Umbilical cord (tissue), 1 donor: ENCODE measurements at regions not wholly inside any gene's neighbourhood (a gene's known extent, or its start where the extent isn't known, plus 50 kb on each side); places are given as distances from the start of the nearest gene placed in this dataset.

Experiments
- DNase-seq: peaks from one replicate; pipeline ENCODE4 v3.0.0-alpha.2; 2015; ENCODE audit warnings: low spot score

- no peak for DNase-seq
These were observed 151.1 kb upstream of the BMP2 start for GRCh38 chr20:6616421-6616820.

DNA sequence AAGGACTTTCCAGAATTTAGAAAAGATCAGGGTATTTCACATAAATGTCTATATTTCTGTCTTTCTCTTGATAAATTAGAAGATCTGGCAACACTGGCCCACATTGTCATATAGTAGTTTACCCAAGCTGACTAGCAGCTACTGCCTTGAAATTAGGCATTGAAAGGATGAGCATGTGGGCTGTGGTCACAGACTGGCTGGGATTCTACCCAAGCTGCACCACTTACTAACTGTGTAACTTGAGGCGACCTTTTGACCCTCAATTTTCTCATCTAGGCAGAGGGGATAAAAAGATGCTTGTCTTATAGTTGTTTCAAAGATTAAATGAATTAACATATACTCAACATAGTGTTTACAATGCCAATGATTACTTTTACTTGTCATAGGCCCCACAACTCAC is 152.7 kb upstream of the BMP2 start:
- DNase-seq, result no peak

DNA sequence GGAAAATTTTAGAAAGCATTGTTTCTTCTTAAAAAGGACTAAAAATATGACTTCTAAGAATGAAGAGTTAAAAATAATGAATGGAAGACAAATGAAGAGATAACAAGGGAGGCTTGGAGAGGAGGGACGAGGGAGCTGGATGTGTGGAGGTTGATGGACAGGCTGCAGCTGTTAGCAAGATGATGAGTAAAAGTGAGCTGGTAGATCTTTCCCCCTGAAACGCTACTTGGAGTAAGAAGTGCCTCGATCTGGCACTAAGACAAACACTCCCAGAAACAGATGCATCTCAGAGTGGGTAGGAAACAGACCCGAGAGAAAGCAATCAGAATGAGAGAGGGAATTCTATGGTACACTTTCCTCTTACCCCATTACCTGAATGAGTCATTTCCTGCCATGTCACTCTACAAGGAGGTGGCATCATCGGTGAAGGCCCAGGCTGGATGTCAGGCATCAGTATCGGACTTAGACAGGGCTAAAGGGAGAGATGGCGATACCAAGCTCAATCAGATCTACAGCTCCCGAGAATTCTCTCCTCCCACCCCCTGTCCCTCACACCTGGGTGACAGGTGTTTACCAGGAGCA is 154.1 kb upstream of the BMP2 start:
- DNase-seq, result no peak

DNA sequence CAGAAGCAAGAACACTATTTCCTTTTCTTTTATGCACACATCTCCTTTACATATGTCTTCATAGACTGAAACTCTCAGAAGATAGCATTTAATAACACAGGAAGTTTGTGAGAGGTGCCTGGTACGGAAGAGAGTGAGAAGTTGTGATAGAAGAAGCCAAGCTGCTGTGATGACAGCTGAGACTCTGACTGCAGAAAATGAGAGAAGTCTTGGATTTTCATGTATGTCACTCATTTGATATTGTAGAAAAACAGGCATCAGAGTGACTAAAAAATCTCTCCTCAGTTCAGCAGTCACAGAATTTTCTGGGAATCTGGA is 154.9 kb upstream of the BMP2 start:
- DNase-seq, result no peak

GRCh38 chr20:6611911-6612605 is 155.4 kb upstream of the BMP2 start:
- DNase-seq, result no peak

DNA sequence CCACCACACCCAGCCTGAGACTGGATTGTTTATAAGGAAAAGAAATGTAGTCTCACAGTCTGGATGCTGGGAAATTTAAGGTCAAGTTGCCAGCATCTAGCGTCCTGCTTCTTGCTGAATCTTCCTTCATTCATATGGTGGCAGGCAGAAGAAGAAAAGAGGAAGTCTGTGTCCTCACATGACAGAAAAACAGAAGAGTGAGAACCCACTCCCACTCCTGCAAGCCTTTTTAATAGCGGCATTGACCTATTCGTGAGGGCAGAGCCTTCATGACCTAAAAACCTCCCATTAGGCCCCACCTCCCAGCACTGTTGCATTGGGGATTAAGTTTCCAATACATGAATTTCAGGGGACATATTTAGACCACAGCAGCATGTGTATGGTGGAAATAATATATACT is 160.8 kb upstream of the BMP2 start:
- DNase-seq, result no peak

- no peak for DNase-seq
These were observed 162.2 kb upstream of the BMP2 start for GRCh38 chr20:6605055-6605935.

- no peak for DNase-seq
These were observed 163.3 kb upstream of the BMP2 start for GRCh38 chr20:6604179-6604578.

- no peak for DNase-seq
These were observed 167.4 kb upstream of the BMP2 start for GRCh38 chr20:6599876-6600735.

GRCh38 chr20:6595704-6596103 is 171.8 kb upstream of the BMP2 start:
- DNase-seq, result peak; percentile 62

DNA sequence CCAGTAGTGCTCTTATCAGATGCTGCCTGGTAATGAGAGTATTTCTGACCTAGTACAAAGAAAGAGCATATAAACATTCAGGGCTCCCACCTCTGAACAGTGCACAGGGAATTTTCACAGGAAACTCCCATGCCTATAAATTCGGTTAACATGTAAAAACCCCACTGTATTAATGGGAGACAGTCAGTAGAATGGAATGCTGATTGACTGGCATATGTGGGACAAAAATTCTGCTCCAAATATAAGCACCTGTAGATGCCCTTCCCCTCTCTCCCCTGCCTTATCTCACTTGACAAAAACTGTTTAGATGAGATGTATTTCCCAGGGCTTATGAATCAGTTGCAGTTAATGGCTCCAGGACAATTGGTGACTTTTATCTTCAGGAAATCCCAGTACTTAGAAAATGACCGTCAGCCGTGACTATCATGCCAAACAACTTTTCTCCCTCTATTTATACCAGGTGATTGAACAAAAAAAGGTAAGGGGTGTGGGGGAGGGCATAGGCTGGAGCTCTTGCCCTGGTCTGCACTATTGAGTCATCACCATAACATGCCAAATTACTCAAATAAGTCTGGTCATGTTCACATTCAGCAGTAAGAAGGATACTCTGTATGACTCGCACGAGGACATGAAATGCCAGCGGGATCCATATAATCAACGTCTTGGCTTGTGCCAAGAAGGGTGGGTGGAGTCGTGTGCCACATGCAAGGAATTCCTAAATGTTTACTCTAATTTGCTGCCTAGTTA is 176.4 kb upstream of the BMP2 start:
- DNase-seq, result peak; percentile 42

DNA sequence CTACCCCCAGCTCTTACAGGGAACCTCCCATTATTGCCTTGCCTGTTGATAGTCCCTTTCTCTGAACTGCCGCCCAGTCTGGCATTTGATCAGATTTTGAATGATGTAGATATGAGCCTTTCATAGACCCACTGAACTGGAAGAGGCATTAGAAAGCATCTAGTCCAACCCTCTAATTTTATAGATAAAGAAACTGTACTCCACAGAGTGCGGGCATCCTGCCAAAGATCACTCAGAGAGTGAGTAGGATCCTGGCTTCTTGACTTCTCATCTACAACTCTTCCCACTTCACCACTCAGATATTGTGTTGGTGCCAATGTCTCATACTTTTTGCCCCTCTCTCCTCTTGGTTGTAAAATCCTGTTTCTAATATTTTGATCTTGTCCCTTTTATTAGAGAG is 179.2 kb upstream of the BMP2 start:
- peak; percentile 59 for DNase-seq

DNA sequence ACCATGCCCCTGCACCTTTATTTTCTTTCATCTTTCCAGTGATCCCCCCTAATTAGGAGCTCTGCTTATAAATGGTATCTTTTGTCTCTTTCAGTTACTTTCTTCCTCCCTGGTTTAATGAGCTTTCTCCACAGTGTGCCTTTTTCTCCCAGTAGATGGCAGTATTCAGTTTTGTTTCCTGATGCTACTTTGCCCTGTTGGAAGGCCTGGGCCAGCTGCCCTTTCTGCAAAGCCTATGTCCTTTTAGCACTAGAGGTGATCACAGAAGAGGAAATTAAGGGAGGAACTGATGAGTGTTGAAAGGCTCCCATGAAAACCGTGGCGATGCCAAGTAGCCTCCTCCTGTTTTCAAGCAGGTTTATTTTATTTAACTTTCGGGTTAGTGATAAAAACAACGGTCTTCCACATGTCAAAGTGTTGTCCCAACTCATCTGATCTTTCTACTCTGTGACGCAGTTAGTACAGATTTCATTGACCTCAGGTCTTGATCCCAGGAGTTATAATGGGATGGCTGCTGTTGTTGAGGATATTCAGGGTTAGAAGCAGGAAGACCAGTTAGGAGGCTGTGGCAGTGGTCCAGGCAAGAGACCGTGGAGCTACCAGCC is 184.2 kb upstream of the BMP2 start:
- peak; percentile 72 for DNase-seq

GRCh38 chr20:6582449-6582848 is 185.0 kb upstream of the BMP2 start:
- no peak for DNase-seq

DNA sequence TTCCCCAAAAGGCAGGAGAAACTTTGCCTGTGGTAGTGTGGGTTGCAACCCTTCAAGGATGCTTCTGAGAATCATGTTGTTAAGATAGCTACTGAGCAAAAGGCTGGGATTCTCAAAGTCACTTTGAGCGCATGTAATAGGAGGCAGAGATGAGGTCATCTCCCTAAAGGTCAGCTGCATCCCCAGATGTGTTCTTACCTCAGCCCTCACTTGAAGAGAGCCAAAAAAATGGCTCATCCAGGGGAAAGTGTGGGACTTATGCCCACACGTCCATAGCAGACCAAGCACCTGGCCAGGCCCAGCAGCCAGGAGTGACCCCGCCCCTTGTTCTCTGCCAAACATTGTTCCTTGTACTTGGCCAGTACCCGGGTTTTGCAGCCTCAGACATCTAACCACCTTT is 187.0 kb upstream of the BMP2 start:
- no peak for DNase-seq

- no peak for DNase-seq
These were observed 187.7 kb upstream of the BMP2 start for GRCh38 chr20:6579824-6580223.

DNA sequence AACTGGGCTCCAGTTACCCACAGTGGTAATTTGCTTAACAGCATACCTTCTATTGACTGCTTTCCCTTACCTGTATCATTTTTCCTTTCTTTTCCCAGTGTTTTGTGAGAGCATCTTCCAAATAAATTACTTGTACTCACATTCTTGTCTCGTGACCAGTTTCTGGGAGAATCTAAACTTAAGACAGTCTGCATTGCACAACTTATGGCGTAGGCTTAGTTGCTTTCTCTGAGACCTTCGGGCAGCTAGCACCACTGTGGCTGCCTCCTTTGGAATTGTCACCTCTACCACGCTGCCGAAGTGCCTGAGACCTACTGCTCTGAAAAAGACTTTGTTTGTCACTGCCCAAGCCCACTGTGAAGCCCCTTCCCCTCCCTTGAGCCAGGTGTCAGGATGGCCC is 188.1 kb upstream of the BMP2 start:
- DNase-seq, result peak; percentile 16

- peak; percentile 68 for DNase-seq
These were observed 190.0 kb upstream of the BMP2 start for GRCh38 chr20:6577451-6577850.

DNA sequence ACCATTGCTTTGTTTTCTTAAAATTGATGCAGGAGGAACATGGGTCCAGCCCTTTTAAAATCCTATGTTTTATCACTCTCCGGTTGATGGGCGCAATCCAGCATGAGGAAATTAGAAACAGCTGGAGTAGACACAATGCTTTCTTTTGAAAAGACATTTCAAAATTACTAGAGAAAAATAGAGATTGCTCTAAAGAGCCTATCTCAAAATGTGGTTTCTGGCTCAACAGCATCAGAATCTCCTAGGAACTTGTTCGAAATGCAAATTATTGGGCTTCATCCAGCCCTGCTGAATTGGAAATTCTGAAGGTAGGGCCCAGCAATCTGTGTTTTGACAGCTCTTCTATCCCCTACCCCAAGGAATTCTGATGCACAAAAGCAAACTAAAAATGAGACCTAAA is 190.8 kb upstream of the BMP2 start:
- peak; percentile 75 for DNase-seq

- peak; percentile 97 for DNase-seq
These were observed 191.5 kb upstream of the BMP2 start for GRCh38 chr20:6575912-6576401.

DNA sequence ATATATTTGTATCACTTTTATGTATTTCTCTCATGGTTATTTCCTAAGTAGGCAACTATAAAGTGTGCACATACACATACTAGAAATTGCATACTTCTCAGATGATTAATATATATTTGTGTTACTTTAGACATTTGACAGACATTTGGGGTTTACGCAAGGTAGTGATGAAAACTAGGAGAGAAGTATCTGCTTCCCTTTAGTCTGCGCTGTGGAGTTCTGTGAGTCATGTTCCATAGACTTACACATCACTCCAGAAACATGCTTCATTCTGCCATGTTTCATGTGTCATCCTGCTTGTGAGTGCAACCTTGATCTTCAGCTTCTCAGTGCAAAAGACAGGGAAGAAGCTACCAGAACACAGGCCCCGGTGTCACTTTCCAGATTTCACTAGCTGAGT is 200.7 kb upstream of the BMP2 start:
- DNase-seq, result peak; percentile 35
